Neural progenitor cell (in vitro differentiated cells): ENCODE measurements at regions not wholly inside any gene's neighbourhood (a gene's known extent, or its start where the extent isn't known, plus 50 kb on each side); places are given as distances from the start of the nearest gene placed in this dataset.

Experiments
- DNase-seq: peaks from one replicate; pipeline ENCODE4 v3.0.0-alpha.2; 2016; ENCODE audit warnings: low spot score
- H2AFZ ChIP-seq: fragments of 200-600 bp; sonication (generic); replicated peaks from 2 replicates; pipeline ENCODE4 v1.6.1; 2016; ENCODE audit warnings: antibody characterized with exemption
- H3F3A ChIP-seq: fragments of 200-600 bp; sonication (generic); 2 replicates; pipeline ENCODE4 v1.6.1; 2016; ENCODE audit warnings: antibody characterized with exemption, low read depth
- H3K27ac ChIP-seq: fragments of 200-600 bp; sonication (generic); 2 replicates; pipeline ENCODE4 v1.5.1; 2016; ENCODE audit warnings: mild to moderate bottlenecking
- H3K27me3 ChIP-seq: fragments of 200-600 bp; sonication (generic); 2 replicates; pipeline ENCODE4 v1.6.1; 2016; ENCODE audit warnings: mild to moderate bottlenecking, moderate library complexity
- H3K36me3 ChIP-seq: fragments of 200-600 bp; sonication (generic); 2 replicates; pipeline ENCODE4 v1.5.1; 2016
- H3K4me1 ChIP-seq: fragments of 200-600 bp; sonication (generic); 2 replicates; pipeline ENCODE4 v1.6.1; 2016; ENCODE audit warnings: mixed run types
- H3K4me2 ChIP-seq: fragments of 200-600 bp; sonication (generic); 2 replicates; pipeline ENCODE4 v1.6.1; 2016
- H3K4me3 ChIP-seq: fragments of 200-600 bp; sonication (generic); 2 replicates; pipeline ENCODE4 v1.5.1; 2016
- H3K79me2 ChIP-seq: fragments of 200-600 bp; sonication (generic); 2 replicates; pipeline ENCODE4 v1.6.1; 2016; ENCODE audit warnings: low read depth
- H3K9ac ChIP-seq: fragments of 200-600 bp; sonication (generic); 2 replicates; pipeline ENCODE4 v1.6.1; 2016
- H3K9me3 ChIP-seq: fragments of 200-600 bp; sonication (generic); 2 replicates; pipeline ENCODE4 v1.5.1; 2016; ENCODE audit warnings: low read depth
- H4K20me1 ChIP-seq: fragments of 200-600 bp; sonication (generic); 2 replicates; pipeline ENCODE4 v1.6.1; 2016; ENCODE audit warnings: low read depth
- H3K27ac Mint-ChIP-seq: 3 replicates; pipeline ENCODE4 v1.8.0; 2021; ENCODE audit warnings: mixed read lengths
- H3K27me3 Mint-ChIP-seq: 2 replicates; pipeline ENCODE4 v1.8.0; 2022; ENCODE audit warnings: low read depth, mild to moderate bottlenecking, inconsistent platforms, moderate library complexity, mixed read lengths; ENCODE audit not compliant: insufficient read depth
- H3K36me3 Mint-ChIP-seq: 3 replicates; pipeline ENCODE4 v1.8.0; 2021; ENCODE audit warnings: mixed read lengths
- H3K4me1 Mint-ChIP-seq: 3 replicates; pipeline ENCODE4 v1.8.0; 2021; ENCODE audit warnings: mixed read lengths
- H3K4me3 Mint-ChIP-seq: 3 replicates; pipeline ENCODE4 v1.8.0; 2021; ENCODE audit warnings: mild to moderate bottlenecking, moderate library complexity, mixed read lengths
- H3K9me3 Mint-ChIP-seq: 3 replicates; pipeline ENCODE4 v1.8.0; 2020; ENCODE audit warnings: mixed read lengths
- EZH2 ChIP-seq: fragments of 200-600 bp; sonication (generic); IDR thresholded peaks from 2 replicates; pipeline ENCODE4 v1.6.1; 2017; ENCODE audit warnings: antibody characterized with exemption, mild to moderate bottlenecking, moderate library complexity
- EZH2phosphoT487 ChIP-seq: fragments of 200-600 bp; sonication (generic); IDR thresholded peaks from 2 replicates; pipeline ENCODE4 v1.6.1; 2017; ENCODE audit warnings: antibody characterized with exemption
- TF ChIP-seq, protein P1 (sequence below): fragments of 200-600 bp; sonication (generic); IDR thresholded peaks from 2 replicates; pipeline ENCODE4 v1.5.1; 2017; ENCODE audit warnings: antibody characterized with exemption, mild to moderate bottlenecking

DNA sequence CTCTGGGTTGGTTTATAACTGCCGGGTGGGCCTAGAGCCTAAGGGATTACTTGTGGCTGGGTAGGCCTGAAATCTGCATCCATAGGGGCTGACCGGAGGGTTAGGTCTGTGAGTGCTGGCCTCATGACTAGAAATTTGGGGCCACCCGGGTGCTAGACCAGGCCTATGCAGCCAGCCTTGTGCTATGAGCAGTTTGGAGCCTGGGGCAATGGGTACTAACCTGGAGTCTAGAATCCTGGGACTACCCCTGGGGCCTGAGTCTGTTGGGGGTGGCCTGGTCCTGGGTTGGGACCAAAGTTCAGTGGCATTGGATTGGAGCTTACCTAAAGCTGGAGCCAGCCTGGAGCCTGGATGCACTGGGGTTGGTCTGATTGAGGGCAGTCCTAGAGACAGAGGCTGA lies 995.2 kb downstream of the ANKRD7 start:
- Mint-ChIP-seq H3K36me3 (no peaks in the 10 kb centered on the region), H3K27ac (no peak overlapping the region), H3K27me3 (peaks cover 2% of the 10 kb centered on the region), H3K9me3 (no peaks in the 10 kb centered on the region), H3K4me1 (no peaks in the 10 kb centered on the region), H3K4me3 (no peak overlapping the region)
- H2AFZ ChIP-seq, result no peak overlapping the region
- H3K79me2 ChIP-seq, result no peaks in the 10 kb centered on the region
- H4K20me1 ChIP-seq, result no peaks in the 10 kb centered on the region
- H3K27me3 ChIP-seq, result no peaks in the 10 kb centered on the region
- no peaks in the 10 kb centered on the region for H3F3A ChIP-seq
- H3K36me3 ChIP-seq, result no peaks in the 10 kb centered on the region
- no peak for DNase-seq
- H3K9me3 ChIP-seq, result no peaks in the 10 kb centered on the region
- no peak overlapping the region for H3K27ac ChIP-seq
- TF ChIP-seq EZH2phosphoT487 (no peak), EZH2 (no peak)
- TF ChIP-seq, protein P1, sequence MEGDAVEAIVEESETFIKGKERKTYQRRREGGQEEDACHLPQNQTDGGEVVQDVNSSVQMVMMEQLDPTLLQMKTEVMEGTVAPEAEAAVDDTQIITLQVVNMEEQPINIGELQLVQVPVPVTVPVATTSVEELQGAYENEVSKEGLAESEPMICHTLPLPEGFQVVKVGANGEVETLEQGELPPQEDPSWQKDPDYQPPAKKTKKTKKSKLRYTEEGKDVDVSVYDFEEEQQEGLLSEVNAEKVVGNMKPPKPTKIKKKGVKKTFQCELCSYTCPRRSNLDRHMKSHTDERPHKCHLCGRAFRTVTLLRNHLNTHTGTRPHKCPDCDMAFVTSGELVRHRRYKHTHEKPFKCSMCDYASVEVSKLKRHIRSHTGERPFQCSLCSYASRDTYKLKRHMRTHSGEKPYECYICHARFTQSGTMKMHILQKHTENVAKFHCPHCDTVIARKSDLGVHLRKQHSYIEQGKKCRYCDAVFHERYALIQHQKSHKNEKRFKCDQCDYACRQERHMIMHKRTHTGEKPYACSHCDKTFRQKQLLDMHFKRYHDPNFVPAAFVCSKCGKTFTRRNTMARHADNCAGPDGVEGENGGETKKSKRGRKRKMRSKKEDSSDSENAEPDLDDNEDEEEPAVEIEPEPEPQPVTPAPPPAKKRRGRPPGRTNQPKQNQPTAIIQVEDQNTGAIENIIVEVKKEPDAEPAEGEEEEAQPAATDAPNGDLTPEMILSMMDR, result no peak
- no peak overlapping the region for H3K4me3 ChIP-seq
- H3K4me2 ChIP-seq, result no peak overlapping the region
- no peaks in the 10 kb centered on the region for H3K4me1 ChIP-seq
- H3K9ac ChIP-seq, result no peak overlapping the region

DNA sequence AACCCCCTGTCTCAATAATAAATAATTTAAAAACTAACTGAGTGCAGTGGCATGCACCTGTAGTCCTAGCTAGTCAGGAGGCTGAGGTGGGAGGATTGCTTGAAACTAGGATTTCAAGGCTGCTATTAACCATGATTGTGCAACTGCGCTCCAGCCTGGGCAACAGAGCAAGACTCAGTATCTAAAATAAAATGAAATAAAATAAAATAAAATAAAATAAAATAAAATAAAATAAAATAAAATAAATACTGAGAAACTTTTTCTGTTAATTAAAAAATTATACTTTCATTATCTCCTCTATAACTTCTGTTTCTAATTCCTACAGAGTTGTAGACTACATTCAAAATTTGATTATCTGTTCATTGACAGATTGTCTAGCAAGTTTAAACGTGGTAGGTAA lies 999.4 kb downstream of the ANKRD7 start:
- H3K4me3 ChIP-seq, result no peak overlapping the region
- Mint-ChIP-seq H3K36me3 (no peaks in the 10 kb centered on the region), H3K4me1 (no peaks in the 10 kb centered on the region), H3K4me3 (no peak overlapping the region), H3K27me3 (peaks cover 2% of the 10 kb centered on the region), H3K9me3 (no peaks in the 10 kb centered on the region), H3K27ac (no peak overlapping the region)
- no peaks in the 10 kb centered on the region for H3K79me2 ChIP-seq
- TF ChIP-seq EZH2phosphoT487 (no peak), EZH2 (no peak)
- TF ChIP-seq, protein P1, result no peak
- no peak for DNase-seq
- no peaks in the 10 kb centered on the region for H3K27me3 ChIP-seq
- no peaks in the 10 kb centered on the region for H3K36me3 ChIP-seq
- no peaks in the 10 kb centered on the region for H3F3A ChIP-seq
- H3K4me1 ChIP-seq, result no peaks in the 10 kb centered on the region
- H3K27ac ChIP-seq, result no peak overlapping the region
- no peak overlapping the region for H3K9ac ChIP-seq
- H4K20me1 ChIP-seq, result no peaks in the 10 kb centered on the region
- H3K4me2 ChIP-seq, result no peak overlapping the region
- no peak overlapping the region for H2AFZ ChIP-seq
- H3K9me3 ChIP-seq, result no peaks in the 10 kb centered on the region

DNA sequence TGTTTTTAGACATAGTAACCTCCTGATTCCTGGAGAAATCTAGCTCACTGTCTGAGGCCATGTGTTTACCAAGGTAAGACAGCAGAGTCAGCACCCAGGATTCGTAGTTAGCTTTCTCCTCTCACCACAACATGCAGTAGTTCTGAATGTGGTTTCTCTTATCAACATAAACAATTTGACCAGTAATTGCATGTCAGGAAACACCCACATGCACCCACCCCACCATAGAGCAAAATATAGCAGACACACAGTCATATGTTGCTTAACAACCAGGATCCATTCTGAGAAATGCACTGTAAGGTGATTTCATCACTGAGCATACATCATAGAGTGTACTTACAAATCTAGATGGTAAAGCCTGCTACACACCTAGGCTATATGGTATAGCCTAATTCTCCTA lies 1004.0 kb downstream of the ANKRD7 start:
- Histone ChIP-seq H3F3A (no peaks in the 10 kb centered on the region), H3K79me2 (no peaks in the 10 kb centered on the region), H3K9me3 (no peaks in the 10 kb centered on the region), H3K27ac (no peak overlapping the region), H3K4me3 (no peak overlapping the region), H3K27me3 (no peaks in the 10 kb centered on the region), H3K4me1 (no peaks in the 10 kb centered on the region), H2AFZ (no peak overlapping the region), H4K20me1 (no peaks in the 10 kb centered on the region), H3K4me2 (no peak overlapping the region), H3K36me3 (no peaks in the 10 kb centered on the region), H3K9ac (no peak overlapping the region)
- Mint-ChIP-seq H3K9me3 (no peaks in the 10 kb centered on the region), H3K4me3 (no peak overlapping the region), H3K27ac (no peak overlapping the region), H3K36me3 (no peaks in the 10 kb centered on the region), H3K27me3 (no peaks in the 10 kb centered on the region), H3K4me1 (no peaks in the 10 kb centered on the region)
- TF ChIP-seq EZH2 (no peak), EZH2phosphoT487 (no peak)
- TF ChIP-seq, protein P1, result no peak
- no peak for DNase-seq

DNA sequence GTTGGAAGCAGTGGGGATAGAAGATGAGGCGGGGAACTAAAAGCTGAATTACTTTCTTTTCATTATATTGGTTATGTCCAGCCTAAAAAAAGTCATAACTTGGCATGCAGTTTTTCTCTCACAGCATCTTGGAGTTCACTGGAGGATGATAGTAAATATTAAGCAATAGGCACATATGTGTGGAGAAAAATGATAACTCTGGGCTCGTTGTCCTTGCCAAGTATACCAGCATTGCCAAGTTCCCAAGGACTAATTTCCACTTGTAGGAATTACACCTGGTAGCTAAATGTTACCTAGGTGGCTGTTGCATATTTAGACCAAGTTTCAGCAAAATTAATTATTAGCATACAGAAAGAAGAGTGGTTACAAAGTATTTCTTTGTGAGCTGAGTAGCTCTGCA lies 1007.6 kb downstream of the ANKRD7 start:
- no peak overlapping the region for H3K27ac Mint-ChIP-seq
- no peak overlapping the region for H3K27ac ChIP-seq
- H3K4me3 Mint-ChIP-seq, result no peak overlapping the region
- no peaks in the 10 kb centered on the region for H3K79me2 ChIP-seq
- no peak overlapping the region for H3K9ac ChIP-seq
- no peaks in the 10 kb centered on the region for H3K36me3 Mint-ChIP-seq
- no peaks in the 10 kb centered on the region for H3K27me3 Mint-ChIP-seq
- H3K4me1 ChIP-seq, result no peaks in the 10 kb centered on the region
- no peaks in the 10 kb centered on the region for H3K9me3 Mint-ChIP-seq
- no peak overlapping the region for H3K4me2 ChIP-seq
- no peaks in the 10 kb centered on the region for H3K27me3 ChIP-seq
- no peaks in the 10 kb centered on the region for H3K4me1 Mint-ChIP-seq
- no peaks in the 10 kb centered on the region for H3F3A ChIP-seq
- H4K20me1 ChIP-seq, result no peaks in the 10 kb centered on the region
- TF ChIP-seq, protein P1, result no peak
- TF ChIP-seq EZH2phosphoT487 (no peak), EZH2 (no peak)
- H3K36me3 ChIP-seq, result no peaks in the 10 kb centered on the region
- H3K4me3 ChIP-seq, result no peak overlapping the region
- H3K9me3 ChIP-seq, result no peaks in the 10 kb centered on the region
- no peak for DNase-seq
- H2AFZ ChIP-seq, result no peak overlapping the region
